Subcutaneous abdominal adipose tissue (tissue), 5 donors: ENCODE measurements at regions not wholly inside any gene's neighbourhood (a gene's known extent, or its start where the extent isn't known, plus 50 kb on each side); places are given as distances from the start of the nearest gene placed in this dataset.

Source experiments
- H3K27ac ChIP-seq: one replicate; pipeline ENCODE4 v1.7.0; 2013; ENCODE audit warnings: low read depth, mild to moderate bottlenecking, inconsistent platforms, low read length, moderate library complexity
- H3K27me3 ChIP-seq, 5 donors: one replicate each; pipeline ENCODE4 v1.7.0; 2013; ENCODE audit warnings: low read length in 5 of 5, inconsistent platforms in 1 of 5; ENCODE audit not compliant: control insufficient read depth in 5 of 5, insufficient read depth in 4 of 5
- H3K36me3 ChIP-seq, 5 donors: one replicate each; pipeline ENCODE4 v1.7.0; 2013; ENCODE audit warnings: low read length in 5 of 5; ENCODE audit not compliant: control insufficient read depth in 5 of 5, insufficient read depth in 5 of 5
- H3K4me1 ChIP-seq, 5 donors: one replicate each; pipeline ENCODE4 v1.7.0; 2013; ENCODE audit warnings: low read length in 5 of 5, mild to moderate bottlenecking in 3 of 5, moderate library complexity in 1 of 5; ENCODE audit not compliant: control insufficient read depth in 5 of 5, insufficient read depth in 5 of 5
- H3K4me3 ChIP-seq, 5 donors: one replicate each; pipeline ENCODE4 v1.7.0; 2013; ENCODE audit warnings: low read length in 5 of 5, low read depth in 1 of 5
- H3K9ac ChIP-seq, 5 donors: one replicate each; pipeline ENCODE4 v1.7.0; 2013; ENCODE audit warnings: low read length in 5 of 5, mild to moderate bottlenecking in 4 of 5, moderate library complexity in 3 of 5
- H3K9me3 ChIP-seq, 5 donors: one replicate each; pipeline ENCODE4 v1.7.0; 2013; ENCODE audit warnings: low read length in 5 of 5; ENCODE audit not compliant: control insufficient read depth in 5 of 5
- donor health status: healthy.
- donor health status: healthy.
- donor health status: healthy.
- donor health status: healthy.
- donor health status: healthy.

DNA sequence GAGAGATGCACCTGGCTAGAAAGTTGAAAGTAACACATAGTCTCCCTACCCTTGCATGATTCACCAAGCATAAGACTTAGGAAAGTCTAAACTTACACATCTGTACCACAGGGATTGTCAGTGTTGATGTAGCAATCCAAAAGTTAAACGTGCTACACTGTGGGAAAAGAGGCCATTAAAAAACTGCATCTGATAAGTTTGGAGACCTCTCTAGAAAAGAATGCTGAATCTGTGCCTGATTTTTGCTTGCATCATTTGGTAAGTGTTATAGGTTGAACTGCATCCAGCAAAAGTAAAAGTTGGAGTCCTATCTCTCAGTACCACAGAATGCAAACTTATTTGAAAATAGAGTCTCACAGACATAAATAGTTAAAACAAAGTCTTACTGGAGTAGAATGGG lies 126.6 kb downstream of the SLC6A15 start:
- Histone ChIP-seq H3K4me1 (no peaks in the 10 kb centered on the region), H3K27ac (no peak overlapping the region), H3K27me3 (no peaks in the 10 kb centered on the region)

DNA sequence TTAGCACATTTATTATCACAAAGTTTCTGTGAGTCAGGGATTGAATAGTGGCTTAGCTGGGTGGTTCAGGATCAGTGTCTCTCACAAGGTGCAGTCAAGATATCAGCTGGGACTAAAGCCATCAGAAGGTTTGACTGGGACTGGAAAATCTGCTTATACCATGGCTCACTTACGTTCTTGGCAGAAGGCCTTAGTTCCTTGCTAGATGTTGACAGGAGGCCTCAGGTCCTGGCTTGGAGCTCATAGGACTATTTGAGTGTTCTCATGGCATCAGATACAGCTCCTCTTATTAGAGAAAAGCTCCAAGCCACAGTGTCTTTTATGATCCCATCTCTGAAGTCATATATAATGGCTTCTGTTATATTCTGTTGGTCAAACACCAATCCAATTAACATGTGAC lies 127.3 kb downstream of the SLC6A15 start:
- H3K9me3 ChIP-seq: no peaks in the 10 kb centered on the region
- no peak overlapping the region for H3K9ac ChIP-seq
- H3K27ac ChIP-seq: no peak overlapping the region
- H3K36me3 ChIP-seq: no peaks in the 10 kb centered on the region
- no peaks in the 10 kb centered on the region for H3K4me1 ChIP-seq
- no peaks in the 10 kb centered on the region for H3K27me3 ChIP-seq
- H3K4me3 ChIP-seq: no peak overlapping the region

More for the DNA sequence above, 126.6 kb downstream of the SLC6A15 start:
- Histone ChIP-seq H3K9me3 (no peaks in the 10 kb centered on the region), H3K9ac (no peak overlapping the region), H3K36me3 (no peaks in the 10 kb centered on the region), H3K4me3 (no peak overlapping the region)

DNA sequence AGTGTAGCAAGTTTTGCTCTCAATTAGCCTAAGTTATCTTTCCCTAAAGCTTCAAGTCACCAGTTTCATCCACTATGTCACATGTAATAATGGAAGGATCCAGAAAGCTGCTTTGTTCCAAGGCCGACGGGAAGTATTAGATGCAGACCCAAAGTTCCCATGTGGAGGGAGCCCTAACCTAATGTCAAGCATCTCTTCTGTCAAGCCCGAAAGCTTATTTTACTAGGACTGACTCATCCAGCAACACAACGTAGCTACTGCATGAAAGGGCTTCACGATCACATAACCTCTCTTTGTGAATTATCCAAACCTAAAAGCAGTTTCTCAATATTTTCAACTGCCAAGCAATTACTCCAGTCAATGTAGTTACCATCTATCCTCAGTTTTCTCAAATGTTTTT lies 133.4 kb downstream of the SLC6A15 start:
- Histone ChIP-seq H3K9me3 (no peaks in the 10 kb centered on the region), H3K27ac (no peak overlapping the region), H3K4me1 (no peaks in the 10 kb centered on the region), H3K9ac (no peak overlapping the region), H3K4me3 (no peak overlapping the region), H3K27me3 (no peaks in the 10 kb centered on the region), H3K36me3 (no peaks in the 10 kb centered on the region)

DNA sequence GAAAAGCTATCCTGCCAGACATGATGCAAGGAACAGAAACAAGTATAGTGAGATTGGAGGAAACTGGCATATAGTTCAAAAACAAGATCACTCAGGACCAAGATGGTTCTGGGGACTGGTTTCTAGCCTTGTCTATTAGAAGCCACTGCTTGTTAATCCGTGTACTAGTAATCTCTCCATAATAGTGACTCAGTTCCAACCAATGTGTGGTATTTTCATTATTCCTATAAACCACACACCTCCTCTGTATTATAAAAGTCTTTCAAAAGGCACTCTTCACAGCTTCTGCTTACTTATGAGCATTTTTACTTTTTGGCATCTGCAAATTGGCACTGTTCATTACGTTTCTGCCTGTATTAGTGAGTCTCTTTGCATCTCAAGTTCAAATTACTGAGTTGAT lies 140.3 kb downstream of the SLC6A15 start:
- no peak overlapping the region for H3K27ac ChIP-seq
- H3K9me3 ChIP-seq: no peaks in the 10 kb centered on the region
- no peaks in the 10 kb centered on the region for H3K27me3 ChIP-seq
- H3K4me3 ChIP-seq: no peak overlapping the region
- no peaks in the 10 kb centered on the region for H3K4me1 ChIP-seq
- no peak overlapping the region for H3K9ac ChIP-seq
- no peaks in the 10 kb centered on the region for H3K36me3 ChIP-seq

DNA sequence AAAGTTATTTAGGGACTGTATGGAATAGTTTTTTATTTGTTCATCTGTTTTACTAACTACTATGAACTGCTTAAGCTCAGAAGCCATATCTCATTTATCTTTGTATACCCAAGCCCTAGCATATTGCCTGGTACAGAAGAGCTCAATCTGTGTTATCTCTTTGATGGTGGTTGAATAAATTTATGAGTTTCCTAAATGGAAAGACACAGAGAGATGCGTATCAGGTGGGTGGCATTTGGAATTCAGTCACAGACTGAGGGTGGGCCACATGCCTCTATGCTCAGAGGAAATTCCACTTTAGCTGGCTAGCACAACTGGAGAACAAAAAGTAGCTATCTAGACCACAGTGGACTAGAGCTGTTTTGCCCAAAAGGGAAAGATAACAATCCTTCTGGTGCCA lies 145.5 kb downstream of the SLC6A15 start:
- Histone ChIP-seq H3K27me3 (no peaks in the 10 kb centered on the region), H3K9me3 (no peaks in the 10 kb centered on the region), H3K36me3 (no peaks in the 10 kb centered on the region), H3K9ac (no peak overlapping the region), H3K4me3 (no peak overlapping the region), H3K27ac (no peak overlapping the region), H3K4me1 (no peaks in the 10 kb centered on the region)

DNA sequence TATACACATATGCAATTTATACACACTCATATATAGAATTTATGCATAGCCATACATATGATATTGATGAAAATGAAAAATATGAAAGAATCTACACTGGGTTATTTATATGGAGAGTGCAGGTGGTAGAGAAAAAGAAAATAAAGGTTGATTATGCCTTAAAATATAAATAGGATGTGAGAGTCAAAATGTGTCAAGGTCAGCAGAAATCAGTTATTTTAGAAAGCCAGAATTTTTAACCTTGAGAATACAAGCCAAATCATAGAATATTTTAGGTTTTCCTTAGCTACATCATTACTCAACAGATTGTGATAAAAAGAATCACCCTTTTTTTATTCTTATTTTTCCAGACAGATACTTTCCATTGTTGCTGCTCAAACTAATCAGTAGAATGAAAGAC lies 146.2 kb downstream of the SLC6A15 start:
- H3K9ac ChIP-seq: no peak overlapping the region
- no peaks in the 10 kb centered on the region for H3K36me3 ChIP-seq
- no peak overlapping the region for H3K27ac ChIP-seq
- no peaks in the 10 kb centered on the region for H3K9me3 ChIP-seq
- H3K4me1 ChIP-seq: no peaks in the 10 kb centered on the region
- H3K4me3 ChIP-seq: no peak overlapping the region
- no peaks in the 10 kb centered on the region for H3K27me3 ChIP-seq

DNA sequence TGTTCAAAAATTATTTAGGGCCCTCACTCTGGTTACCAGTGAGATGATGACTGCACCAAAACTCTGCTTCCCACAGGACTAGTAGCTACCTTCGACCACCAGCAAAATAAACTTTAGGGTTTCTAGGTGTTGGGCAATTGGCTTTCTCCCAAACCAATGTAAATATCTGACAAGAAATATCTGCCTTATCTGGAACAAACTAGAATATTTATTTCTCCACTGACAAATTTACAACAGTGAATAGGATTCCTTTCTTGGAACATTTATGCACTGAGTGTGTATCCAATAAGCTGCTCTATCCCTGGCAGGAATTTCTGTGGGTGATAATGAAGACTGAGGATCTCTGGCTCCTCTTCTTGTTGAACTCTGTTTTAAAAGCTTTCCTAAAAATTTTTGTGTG lies 148.6 kb downstream of the SLC6A15 start:
- Histone ChIP-seq H3K36me3 (no peaks in the 10 kb centered on the region), H3K4me3 (no peak overlapping the region)

DNA sequence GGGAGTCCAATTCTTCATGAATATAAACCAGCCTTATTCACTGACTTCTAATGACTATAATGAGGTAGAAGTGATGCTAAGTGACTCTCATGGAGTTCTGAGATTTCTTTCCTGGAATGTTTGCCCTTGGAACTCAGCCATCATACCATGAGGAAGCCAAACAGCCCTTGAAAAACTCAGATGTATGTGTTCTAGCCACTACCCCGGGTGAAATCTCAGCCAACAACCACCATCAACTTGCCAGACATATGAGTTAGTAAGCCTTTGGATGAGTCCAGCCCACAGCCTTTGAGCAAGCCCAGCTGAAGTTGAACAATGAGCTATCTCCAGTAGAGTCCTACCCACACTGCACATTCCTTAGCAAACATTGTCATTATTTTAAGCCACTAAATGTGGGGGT lies 149.5 kb downstream of the SLC6A15 start:
- H3K27ac ChIP-seq: no peak overlapping the region

More for the DNA sequence above, 148.6 kb downstream of the SLC6A15 start:
- Histone ChIP-seq H3K27ac (no peak overlapping the region), H3K4me1 (no peaks in the 10 kb centered on the region), H3K9ac (no peak overlapping the region), H3K9me3 (no peaks in the 10 kb centered on the region), H3K27me3 (no peaks in the 10 kb centered on the region)

DNA sequence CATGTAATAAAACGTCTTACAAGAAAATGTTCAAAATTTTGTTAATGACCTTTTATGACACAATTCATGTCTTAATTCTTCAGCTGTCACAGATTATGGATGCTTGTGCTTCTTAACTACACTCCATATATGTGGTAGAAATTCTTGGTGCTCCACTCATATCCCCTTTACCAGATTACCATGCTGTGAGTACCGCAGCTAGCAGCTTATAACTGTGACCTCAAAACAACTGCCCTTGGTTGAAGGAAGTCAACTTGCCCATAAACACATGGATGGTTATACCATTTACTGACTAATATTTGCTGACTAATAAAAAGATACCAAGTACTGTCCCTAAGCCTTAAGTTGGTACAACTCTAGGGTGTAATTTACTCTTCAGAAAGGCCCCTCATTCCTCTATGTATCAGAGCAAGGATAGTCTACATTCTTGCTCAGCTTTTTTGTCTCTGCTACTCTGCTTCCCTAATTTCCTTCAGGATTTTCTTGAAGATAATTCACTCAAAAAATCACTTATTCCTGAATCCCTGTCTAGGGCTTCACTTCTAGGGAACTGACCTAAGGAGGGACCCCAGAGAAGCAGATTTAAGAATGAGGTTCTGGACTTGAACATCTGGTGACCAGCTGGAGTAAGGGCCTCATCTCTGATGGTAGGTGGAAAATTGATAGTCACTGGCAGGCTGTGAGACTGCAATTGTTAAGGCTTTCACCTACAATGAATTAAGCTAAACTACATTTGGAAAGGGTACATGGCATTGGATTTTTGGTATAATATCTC lies 152.3 kb downstream of the SLC6A15 start:
- H3K9ac ChIP-seq: no peak overlapping the region
- no peak overlapping the region for H3K4me3 ChIP-seq
- no peaks in the 10 kb centered on the region for H3K4me1 ChIP-seq
- H3K27me3 ChIP-seq: no peaks in the 10 kb centered on the region
- H3K9me3 ChIP-seq: no peaks in the 10 kb centered on the region
- H3K36me3 ChIP-seq: no peaks in the 10 kb centered on the region
- no peak overlapping the region for H3K27ac ChIP-seq

More for the DNA sequence above, 149.5 kb downstream of the SLC6A15 start:
- Histone ChIP-seq H3K36me3 (no peaks in the 10 kb centered on the region), H3K27me3 (no peaks in the 10 kb centered on the region), H3K9me3 (no peaks in the 10 kb centered on the region), H3K4me1 (no peaks in the 10 kb centered on the region), H3K9ac (no peak overlapping the region), H3K4me3 (no peak overlapping the region)

DNA sequence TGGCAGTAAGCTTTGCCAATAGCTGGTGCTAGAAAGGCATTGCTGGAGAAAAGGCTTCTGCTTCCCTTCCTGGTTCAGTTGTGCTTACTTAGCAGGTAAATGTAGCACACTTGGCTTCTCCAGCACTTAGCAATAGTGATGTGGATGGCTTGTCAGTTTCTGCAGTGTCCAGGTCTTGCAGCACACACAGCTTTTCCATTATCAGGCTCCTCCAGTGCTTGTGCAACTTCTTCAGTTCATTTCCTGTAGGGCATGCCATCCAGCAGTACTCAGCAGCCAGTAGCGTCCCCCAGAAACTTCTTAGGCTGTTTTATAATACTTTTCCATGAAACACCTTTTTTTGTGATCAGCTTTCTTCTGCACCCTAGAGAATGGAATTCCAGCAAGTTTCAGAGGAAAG lies 154.6 kb downstream of the SLC6A15 start:
- Histone ChIP-seq H3K9ac (no peak overlapping the region), H3K4me3 (no peak overlapping the region), H3K36me3 (no peaks in the 10 kb centered on the region), H3K27ac (no peak overlapping the region), H3K9me3 (no peaks in the 10 kb centered on the region), H3K4me1 (no peaks in the 10 kb centered on the region), H3K27me3 (no peaks in the 10 kb centered on the region)
